Right atrium auricular region (tissue), 2 donors: ENCODE measurements at regions not wholly inside any gene's neighbourhood (a gene's known extent, or its start where the extent isn't known, plus 50 kb on each side); places are given as distances from the start of the nearest gene placed in this dataset.

Experiments used
- DNase-seq: peaks from one replicate; pipeline ENCODE4 v3.0.0-alpha.2; 2019; ENCODE audit warnings: low spot score
- H3K27ac ChIP-seq, 2 donors: fragments of 200-600 bp; sonication (generic); 1 replicate in 1 of 2; 2 replicates in 1 of 2; pipeline ENCODE4 v1.5.1; 2016 to 2019
- H3K27me3 ChIP-seq, 2 donors: fragments of 200-600 bp; sonication (generic); one replicate each; pipeline versions ENCODE4 v1.5.1 to v1.6.0; 2017 to 2019
- H3K36me3 ChIP-seq: fragments of 200-600 bp; sonication (generic); one replicate; pipeline ENCODE4 v1.5.1; 2016
- H3K4me1 ChIP-seq, 2 donors: fragments of 200-600 bp; sonication (generic); one replicate each; pipeline versions ENCODE4 v1.5.1 to v1.6.0; 2017 to 2019
- H3K4me3 ChIP-seq, 2 donors: fragments of 200-600 bp; sonication (generic); 1 replicate in 1 of 2; 2 replicates in 1 of 2; pipeline ENCODE4 v1.5.1; 2017 to 2019; ENCODE audit warnings: mild to moderate bottlenecking in 1 of 2, moderate library complexity in 1 of 2
- H3K9me3 ChIP-seq, 2 donors: fragments of 200-600 bp; sonication (generic); one replicate each; pipeline ENCODE4 v1.5.1; 2019
- CTCF ChIP-seq, 2 donors: fragments of 200-600 bp; sonication (generic); IDR thresholded peaks; one replicate each; pipeline ENCODE4 v1.5.1; 2019; ENCODE audit warnings: antibody characterized with exemption in 2 of 2

DNA sequence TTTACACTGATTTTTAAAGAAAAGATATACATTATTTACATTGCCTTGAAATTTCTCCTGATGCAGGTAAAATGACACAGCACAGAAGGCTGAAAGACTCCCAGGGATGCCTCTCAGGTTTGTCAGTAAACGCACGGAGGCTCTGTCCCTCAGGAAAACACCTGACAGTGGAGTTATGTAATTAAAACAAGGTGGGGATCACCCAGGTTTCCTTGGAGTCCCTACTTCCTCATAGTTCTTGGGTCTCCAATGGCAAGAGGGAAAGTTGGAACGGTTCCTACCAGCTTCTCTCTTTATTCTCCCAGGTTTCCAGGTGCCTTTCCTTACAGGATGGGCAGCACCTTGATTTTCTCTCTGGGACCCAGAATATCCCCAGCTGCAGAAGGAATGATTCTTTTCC lies 654.8 kb downstream of the SLC4A3 start:
- Histone ChIP-seq H3K9me3 (no peaks in the 10 kb centered on the region), H3K36me3 (no peaks in the 10 kb centered on the region), H3K4me3 (no peak overlapping the region), H3K27me3 (no peaks in the 10 kb centered on the region), H3K27ac (no peak overlapping the region), H3K4me1 (no peaks in the 10 kb centered on the region)
- DNase-seq: no peak
- no peak for TF ChIP-seq CTCF (IDR thresholded peaks at IDR 0.05)

DNA sequence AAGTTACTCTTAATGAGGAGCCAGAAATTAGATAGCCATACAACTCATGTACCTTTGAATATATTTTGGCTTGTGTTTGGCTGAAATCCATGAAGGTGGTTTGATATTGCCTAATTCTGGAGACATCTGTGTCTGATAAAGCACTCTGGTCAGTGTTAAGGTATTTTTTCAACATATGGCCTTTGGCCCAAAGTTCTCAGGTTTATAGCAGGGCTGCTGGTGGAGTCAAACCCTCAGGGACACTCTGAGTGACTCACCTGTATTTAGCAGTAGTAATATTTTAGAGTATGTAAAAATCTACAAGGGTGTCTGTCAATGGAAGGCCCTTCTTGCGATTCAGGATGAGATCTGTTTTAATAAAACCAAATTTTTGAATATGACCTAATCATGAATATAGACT lies 666.5 kb downstream of the SLC4A3 start:
- no peak for TF ChIP-seq CTCF (IDR thresholded peaks at IDR 0.05)
- no peaks in the 10 kb centered on the region for H3K36me3 ChIP-seq
- no peak overlapping the region for H3K27ac ChIP-seq
- H3K4me1 ChIP-seq: no peaks in the 10 kb centered on the region
- H3K4me3 ChIP-seq: no peak overlapping the region
- peaks cover 0 to 6% of the 10 kb centered on the region in 2 donors for H3K9me3 ChIP-seq
- no peak for DNase-seq
- no peaks in the 10 kb centered on the region for H3K27me3 ChIP-seq

- Histone ChIP-seq H3K27me3 (no peaks in the 10 kb centered on the region), H3K4me1 (no peaks in the 10 kb centered on the region), H3K9me3 (peaks cover 0 to 6% of the 10 kb centered on the region in 2 donors), H3K4me3 (no peak overlapping the region), H3K36me3 (no peaks in the 10 kb centered on the region), H3K27ac (no peak overlapping the region)
- no peak for DNase-seq
- no peak for TF ChIP-seq CTCF (IDR thresholded peaks at IDR 0.05)
These were observed 668.7 kb downstream of the SLC4A3 start for GRCh38 chr2:220296174-220296573.

DNA sequence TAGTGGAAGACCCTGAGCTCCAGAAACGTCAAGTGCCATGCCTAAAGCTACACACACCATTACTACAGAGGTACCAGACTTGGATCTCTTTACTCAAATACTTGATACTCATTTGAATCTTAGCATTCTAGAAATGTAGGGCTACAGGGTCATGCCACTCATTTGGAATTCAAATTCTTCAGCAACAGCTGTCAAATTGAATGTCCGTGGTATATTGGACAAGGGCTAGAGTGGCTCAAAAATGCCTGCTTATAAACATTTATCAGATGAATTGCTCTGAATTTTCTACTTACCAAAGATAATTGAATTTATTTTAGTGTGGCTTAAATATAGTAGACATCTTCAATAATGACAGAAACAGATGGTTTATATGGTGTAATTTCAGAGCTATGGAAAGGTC lies 669.7 kb downstream of the SLC4A3 start:
- H3K27me3 ChIP-seq: no peaks in the 10 kb centered on the region
- no peak for DNase-seq
- H3K9me3 ChIP-seq: peaks cover 0 to 3% of the 10 kb centered on the region in 2 donors
- no peaks in the 10 kb centered on the region for H3K4me1 ChIP-seq
- H3K27ac ChIP-seq: no peak overlapping the region
- H3K4me3 ChIP-seq: no peak overlapping the region
- no peaks in the 10 kb centered on the region for H3K36me3 ChIP-seq
- no peak for TF ChIP-seq CTCF (IDR thresholded peaks at IDR 0.05)

GRCh38 chr2:220300806-220301205 lies 673.4 kb downstream of the SLC4A3 start:
- no peak overlapping the region for H3K27ac ChIP-seq
- no peak for DNase-seq
- no peak overlapping the region for H3K4me3 ChIP-seq
- no peaks in the 10 kb centered on the region for H3K36me3 ChIP-seq
- H3K4me1 ChIP-seq: no peaks in the 10 kb centered on the region
- TF ChIP-seq CTCF (IDR thresholded peaks at IDR 0.05): no peak
- no peaks in the 10 kb centered on the region for H3K27me3 ChIP-seq
- H3K9me3 ChIP-seq: no peaks in the 10 kb centered on the region

DNA sequence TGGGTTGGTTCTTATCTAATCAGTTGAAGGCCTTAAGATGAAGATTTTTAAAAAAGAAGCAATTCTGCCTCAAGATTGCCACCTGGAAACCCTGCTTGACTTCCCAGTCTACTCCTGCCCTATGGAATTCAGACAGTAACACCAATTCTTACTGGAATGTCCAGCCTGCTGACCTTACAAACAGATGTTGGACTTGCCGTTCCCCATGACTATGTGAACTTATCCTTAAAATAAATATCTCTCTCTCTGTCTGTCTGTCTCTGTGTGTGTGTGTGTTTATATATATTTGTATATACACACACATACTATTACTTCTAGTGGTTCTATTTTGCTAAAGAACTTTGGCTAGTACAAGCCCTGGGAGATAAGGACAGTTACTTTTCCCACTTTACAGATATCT lies 675.3 kb downstream of the SLC4A3 start:
- no peaks in the 10 kb centered on the region for H3K27me3 ChIP-seq
- no peak overlapping the region for H3K27ac ChIP-seq
- H3K4me1 ChIP-seq: no peaks in the 10 kb centered on the region
- no peaks in the 10 kb centered on the region for H3K36me3 ChIP-seq
- H3K9me3 ChIP-seq: no peaks in the 10 kb centered on the region
- no peak for DNase-seq
- no peak overlapping the region for H3K4me3 ChIP-seq
- no peak for TF ChIP-seq CTCF (IDR thresholded peaks at IDR 0.05)
